IMR-90 (cell line): ENCODE measurements at regions not wholly inside any gene's neighbourhood (a gene's known extent, or its start where the extent isn't known, plus 50 kb on each side); places are given as distances from the start of the nearest gene placed in this dataset.

Source experiments
- ATAC-seq: fragments of 200-7000 bp; cut with Tn5 transposase; 2 replicates; pipeline ENCODE4 v1.9.1; 2020; ENCODE audit warnings: low read depth, mild to moderate bottlenecking, moderate library complexity
- BruUV-seq: library from RNA; stranded (reverse); fragments of 400-500 nt; replicated peaks from 2 replicates; lab custom pipeline; 2021; lab: Mats Ljungman, UMichigan
- CTCF ChIA-PET: fragments of 300-600 bp; formaldehyde crosslinking; extraction: SDS; loops from one replicate; lab custom pipeline; 2021; ENCODE audit warnings: antibody characterized with exemption; lab: Yijun Ruan, JAX
- POLR2A ChIA-PET: fragments of 300-600 bp; sonication (Branson Sonifier 250); formaldehyde crosslinking; loops from one replicate; lab custom pipeline; 2022; ENCODE audit warnings: antibody characterized with exemption; ENCODE audit not compliant: unreplicated experiment; lab: Charles Lee
- DNase-seq: peaks from one replicate; pipeline ENCODE4 v3.0.0; 2013
- H2AFZ ChIP-seq: replicated peaks from 2 replicates; pipeline ENCODE3; 2013; ENCODE audit warnings: low read length, mild to moderate bottlenecking; ENCODE audit not compliant: poor library complexity
- H2AK5ac ChIP-seq: 2 replicates; pipeline ENCODE4 v1.6.1; 2013; ENCODE audit warnings: low read depth, low read length, inconsistent platforms
- H2AK9ac ChIP-seq: replicated peaks from 2 replicates; pipeline ENCODE3; 2013; ENCODE audit warnings: mild to moderate bottlenecking, low read depth, low read length, moderate library complexity; ENCODE audit not compliant: poor library complexity
- H2BK120ac ChIP-seq: 2 replicates; pipeline ENCODE4 v1.6.1; 2013; ENCODE audit warnings: low read depth, low read length, inconsistent platforms
- H2BK15ac ChIP-seq: 3 replicates; pipeline ENCODE4 v1.6.1; 2013; ENCODE audit warnings: low read depth, low read length, inconsistent platforms
- H2BK20ac ChIP-seq: 2 replicates; pipeline ENCODE4 v1.6.1; 2013; ENCODE audit warnings: low read depth, mild to moderate bottlenecking, inconsistent platforms, low read length, moderate library complexity
- H2BK5ac ChIP-seq: 2 replicates; pipeline ENCODE4 v1.6.1; 2013; ENCODE audit warnings: mild to moderate bottlenecking, low read depth, low read length, inconsistent platforms; ENCODE audit not compliant: poor library complexity, severe bottlenecking
- H3K14ac ChIP-seq: replicated peaks from 2 replicates; pipeline ENCODE4 v1.6.1; 2013; ENCODE audit warnings: low read depth, low read length, inconsistent platforms
- H3K18ac ChIP-seq: 2 replicates; pipeline ENCODE4 v1.6.1; 2013; ENCODE audit warnings: low read depth, low read length, control low read depth
- H3K23ac ChIP-seq: 2 replicates; pipeline ENCODE4 v1.6.1; 2013; ENCODE audit warnings: low read depth, low read length, inconsistent platforms
- H3K27ac ChIP-seq: 2 replicates; pipeline ENCODE4 v1.5.1; 2013; ENCODE audit warnings: mild to moderate bottlenecking, control low read depth, low read length; ENCODE audit not compliant: insufficient read depth
- H3K27me3 ChIP-seq: 2 replicates; pipeline ENCODE4 v1.6.1; 2013; ENCODE audit warnings: low read length; ENCODE audit not compliant: control insufficient read depth, insufficient read depth
- H3K36me3 ChIP-seq: 2 replicates; pipeline ENCODE4 v1.6.1; 2013; ENCODE audit warnings: low read length, mixed read lengths; ENCODE audit not compliant: control insufficient read depth, insufficient read depth
- H3K4ac ChIP-seq: 2 replicates; pipeline ENCODE4 v1.6.1; 2013; ENCODE audit warnings: low read depth, low read length, inconsistent platforms
- H3K4me1 ChIP-seq: 2 replicates; pipeline ENCODE4 v1.6.1; 2013; ENCODE audit warnings: low read length, mixed read lengths; ENCODE audit not compliant: control insufficient read depth, insufficient read depth
- H3K4me2 ChIP-seq: 2 replicates; pipeline ENCODE4 v1.6.1; 2013; ENCODE audit warnings: low read depth, mild to moderate bottlenecking, control low read depth, low read length, moderate library complexity
- H3K4me3 ChIP-seq: 2 replicates; pipeline ENCODE4 v1.5.1; 2013; ENCODE audit warnings: low read depth, mild to moderate bottlenecking, control low read depth, low read length, moderate library complexity; ENCODE audit not compliant: insufficient read depth
- H3K56ac ChIP-seq: 2 replicates; pipeline ENCODE4 v1.6.1; 2013; ENCODE audit warnings: low read length, inconsistent platforms; ENCODE audit not compliant: insufficient read depth; ENCODE audit errors: extremely low read depth
- H3K79me1 ChIP-seq, 2 experiments: 2 replicates each; pipeline ENCODE4 v1.6.1; 2013; ENCODE audit warnings: low read length in 2 of 2, inconsistent platforms in 1 of 2, low read depth in 1 of 2
- H3K9ac ChIP-seq: 2 replicates; pipeline ENCODE4 v1.6.1; 2013; ENCODE audit warnings: low read depth, low read length, control low read depth
- H3K9me1 ChIP-seq: 2 replicates; pipeline ENCODE4 v1.6.1; 2013; ENCODE audit warnings: low read length, inconsistent platforms; ENCODE audit not compliant: insufficient read depth
- H3K9me3 ChIP-seq: 2 replicates; pipeline ENCODE4 v1.6.1; 2013; ENCODE audit warnings: low read length; ENCODE audit not compliant: control insufficient read depth, insufficient read depth
- H4K20me1 ChIP-seq: 2 replicates; pipeline ENCODE4 v1.6.1; 2013; ENCODE audit warnings: low read length, inconsistent platforms; ENCODE audit not compliant: insufficient read depth
- H4K5ac ChIP-seq: 2 replicates; pipeline ENCODE4 v1.6.1; 2013; ENCODE audit warnings: mild to moderate bottlenecking, low read depth, low read length, control low read depth
- H4K8ac ChIP-seq, 2 experiments: 2 replicates each; pipeline ENCODE4 v1.6.1; 2013; ENCODE audit warnings: low read depth in 2 of 2, low read length in 2 of 2, control low read depth in 1 of 2, inconsistent platforms in 1 of 2
- H4K91ac ChIP-seq: 2 replicates; pipeline ENCODE4 v1.6.1; 2013; ENCODE audit warnings: low read depth, low read length, inconsistent platforms; ENCODE audit not compliant: insufficient read depth
- CEBPB ChIP-seq: IDR thresholded peaks from 2 replicates; pipeline ENCODE4 v1.6.1; 2012; ENCODE audit warnings: low read depth, low read length, improper control_type of control experiment
- CHD1 ChIP-seq: IDR thresholded peaks from 2 replicates; pipeline ENCODE4 v1.6.1; 2012; ENCODE audit warnings: low read depth, low read length, improper control_type of control experiment
- CTCF ChIP-seq: conservative IDR thresholded peaks from 2 replicates; pipeline ENCODE4 v1.5.1; 2012; ENCODE audit warnings: mild to moderate bottlenecking, low read depth, low read length, improper control_type of control experiment
- FOS ChIP-seq: fragments of 150-350 bp; IDR thresholded peaks from 2 replicates; pipeline ENCODE4 v1.6.1; 2016; ENCODE audit warnings: low read depth, low read length
- MAFK ChIP-seq: IDR thresholded peaks from 2 replicates; pipeline ENCODE4 v1.6.1; 2012; ENCODE audit warnings: low read depth, low read length, improper control_type of control experiment
- NFE2L2 ChIP-seq: fragments of 150-350 bp; IDR thresholded peaks from 2 replicates; pipeline ENCODE4 v1.6.1; 2016; ENCODE audit warnings: low read depth, mild to moderate bottlenecking, low read length
- POLR2A ChIP-seq: IDR thresholded peaks from 2 replicates; pipeline ENCODE4 v1.6.1; 2012; ENCODE audit warnings: mild to moderate bottlenecking, low read depth, low read length
- RAD21 ChIP-seq: IDR thresholded peaks from 2 replicates; pipeline ENCODE4 v1.6.1; 2012; ENCODE audit warnings: low read length, improper control_type of control experiment
- RCOR1 ChIP-seq: IDR thresholded peaks from 2 replicates; pipeline ENCODE4 v1.6.1; 2012; ENCODE audit warnings: mild to moderate bottlenecking, low read length, improper control_type of control experiment; ENCODE audit not compliant: insufficient replicate concordance
- SMC3 ChIP-seq: fragments of 150-350 bp; IDR thresholded peaks from 2 replicates; pipeline ENCODE4 v1.6.1; 2016; ENCODE audit warnings: low read depth, mild to moderate bottlenecking, antibody characterized with exemption, low read length, moderate library complexity
- WGBS, 2 experiments: methylation state at CpG; one replicate each; pipeline versions ENCODE4 v1.1.5 to v1.1.7; 2013; ENCODE audit warnings: missing lambda C conversion rate in 2 of 2; ENCODE audit not compliant: insufficient read length in 1 of 2; ENCODE audit errors: extremely low coverage in 2 of 2; 5-methylcytosine and 5-hydroxymethylcytosine counted together
- dilution Hi-C: fragments of 300-500 bp; cut with HindIII; formaldehyde crosslinking; loops from one replicate; pipeline ENCODE4 v1.14.3; 2018; ENCODE audit warnings: low sequenced_read_pairs; ENCODE audit not compliant: unreplicated experiment
- in situ Hi-C: fragments of 300-500 bp; cut with MboI; formaldehyde crosslinking; loops from 3 replicates; pipeline ENCODE4 v1.14.3; 2019; ENCODE audit warnings: low sequenced_read_pairs, inconsistent platforms, mixed read lengths
- intact Hi-C: fragments of 100-400 bp; cut with micrococcal nuclease; formaldehyde crosslinking; loops from 2 replicates; pipeline ENCODE4 v1.10.0; 2022

DNA sequence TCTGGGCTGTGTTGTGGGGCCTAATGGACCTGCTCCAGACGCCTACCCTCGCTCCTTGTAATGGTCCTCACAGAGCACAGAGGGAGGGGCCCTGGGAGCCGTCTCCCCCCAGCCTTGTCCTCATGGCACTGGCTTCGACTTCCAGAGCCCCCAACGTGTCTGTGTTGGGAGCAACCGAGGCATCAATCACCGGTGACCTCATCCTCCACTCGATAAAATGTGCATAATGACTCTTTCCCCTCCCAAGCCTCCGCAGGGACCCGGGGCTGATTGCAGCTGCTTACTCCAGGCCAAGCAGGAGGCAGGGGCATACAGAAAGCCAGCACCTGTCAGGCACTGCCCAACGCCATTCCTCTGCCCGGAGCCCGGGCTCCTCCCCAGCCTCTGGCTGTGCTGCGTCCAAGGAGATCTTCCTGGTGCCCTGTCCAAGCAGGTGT is 271.7 kb downstream of the NDUFA10 start:
- 66% methylated on average over 8 of the region's 14 CpGs; no CpG with 5 or more reads in 1 of the 2 experiments for WGBS, 2 experiments
- H3K36me3 ChIP-seq = no peaks in the 10 kb centered on the region
- DNase-seq (no peak), ATAC-seq (no peak)
- H4K5ac ChIP-seq = no peak overlapping the region
- no peaks in the 10 kb centered on the region for H3K79me1 ChIP-seq
- H2BK15ac ChIP-seq = no peak overlapping the region
- no peak overlapping the region for H4K8ac ChIP-seq
- no peak overlapping the region for H3K4ac ChIP-seq
- no peak overlapping the region for H2AK5ac ChIP-seq
- H3K9me3 ChIP-seq = peaks cover 43% of the 10 kb centered on the region
- H3K18ac ChIP-seq = no peak overlapping the region
- no peaks in the 10 kb centered on the region for H4K20me1 ChIP-seq
- H3K9me1 ChIP-seq = no peaks in the 10 kb centered on the region
- ChIA-PET POLR2A (no interaction called here), CTCF (no interaction called here)
- H3K4me1 ChIP-seq = no peaks in the 10 kb centered on the region
- H3K56ac ChIP-seq = no peak overlapping the region
- H2BK120ac ChIP-seq = no peak overlapping the region
- dilution Hi-C loops = no loop called here
- no peak overlapping the region for H3K4me3 ChIP-seq
- BruUV-seq = no TSS peak
- H2AFZ ChIP-seq = no peak overlapping the region
- no peak overlapping the region for H3K23ac ChIP-seq
- no peak overlapping the region for H2AK9ac ChIP-seq
- no peak overlapping the region for H4K91ac ChIP-seq
- no peak overlapping the region for H3K4me2 ChIP-seq
- H2BK5ac ChIP-seq = no peak overlapping the region
- intact Hi-C loops = no loop called here
- in situ Hi-C loops = no loop called here
- TF ChIP-seq SMC3 = no peak
- TF ChIP-seq FOS = no peak
- no peak for TF ChIP-seq NFE2L2
- TF ChIP-seq POLR2A = no peak
- TF ChIP-seq MAFK = no peak
- no peak for TF ChIP-seq CHD1
- TF ChIP-seq RCOR1 = no peak
- no peak for TF ChIP-seq CTCF
- no peak for TF ChIP-seq CEBPB
- TF ChIP-seq RAD21 = no peak
- no peak overlapping the region for H2BK20ac ChIP-seq
- H3K27me3 ChIP-seq = no peaks in the 10 kb centered on the region
- no peak overlapping the region for H3K9ac ChIP-seq
- no peak overlapping the region for H3K14ac ChIP-seq
- H3K27ac ChIP-seq = no peak overlapping the region
